Activated naive CD8-positive, alpha-beta T cell treated with anti-CD3 and anti-CD28 coated beads, Interleukin-2, amount 50 U/mL, for 24 hours (primary cell): ENCODE measurements at regions not wholly inside any gene's neighbourhood (a gene's known extent, or its start where the extent isn't known, plus 50 kb on each side); places are given as distances from the start of the nearest gene placed in this dataset.

ENCODE experiments used
- ATAC-seq: fragments of 150-1000 bp; cut with Tn5 transposase; one replicate; pipeline ENCODE4 v1.10.0; 2021
- DNase-seq: peaks from one replicate; pipeline ENCODE4 v3.0.0; 2021
- H3K27ac Mint-ChIP-seq: one replicate; pipeline ENCODE4 v1.8.0; 2021; ENCODE audit warnings: mild to moderate bottlenecking, mixed read lengths
- H3K27me3 Mint-ChIP-seq: one replicate; pipeline ENCODE4 v1.8.0; 2021; ENCODE audit warnings: mixed read lengths
- H3K36me3 Mint-ChIP-seq: one replicate; pipeline ENCODE4 v1.8.0; 2021; ENCODE audit warnings: low read depth, mixed read lengths
- H3K4me1 Mint-ChIP-seq: one replicate; pipeline ENCODE4 v1.8.0; 2021; ENCODE audit warnings: mixed read lengths
- H3K4me3 Mint-ChIP-seq: one replicate; pipeline ENCODE4 v1.8.0; 2021; ENCODE audit warnings: mild to moderate bottlenecking, moderate library complexity, mixed read lengths
- H3K9me3 Mint-ChIP-seq: one replicate; pipeline ENCODE4 v1.8.0; 2021; ENCODE audit warnings: mixed read lengths

DNA sequence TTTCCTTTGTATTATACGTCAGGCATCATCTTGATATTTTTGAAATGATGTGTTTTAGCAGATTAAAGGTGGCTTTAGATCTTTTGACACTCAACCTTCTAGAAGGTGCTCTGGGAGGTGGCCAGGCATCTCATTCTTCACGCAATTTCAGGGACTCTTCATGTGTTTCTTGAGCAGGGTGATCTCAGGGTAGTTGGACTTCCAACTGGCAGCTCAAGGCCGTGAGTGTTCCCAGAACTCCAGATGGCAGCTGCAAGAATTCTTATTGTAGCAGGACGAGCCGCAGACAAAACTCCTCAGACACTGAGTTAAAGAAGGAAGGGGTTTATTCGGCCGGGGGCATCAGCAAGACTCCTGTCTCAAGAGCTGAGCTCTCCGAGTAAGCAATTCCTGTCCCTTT is 82.5 kb upstream of the UBAC2 start:
- H3K27ac Mint-ChIP-seq, result no peak overlapping the region
- H3K36me3 Mint-ChIP-seq, result peaks cover 7% of the 10 kb centered on the region
- peaks cover 5% of the 10 kb centered on the region for H3K27me3 Mint-ChIP-seq
- H3K9me3 Mint-ChIP-seq, result peaks cover 13% of the 10 kb centered on the region
- ATAC-seq (no peak), DNase-seq (no peak)
- no peak overlapping the region for H3K4me3 Mint-ChIP-seq
- H3K4me1 Mint-ChIP-seq, result peaks cover 28% of the 10 kb centered on the region

DNA sequence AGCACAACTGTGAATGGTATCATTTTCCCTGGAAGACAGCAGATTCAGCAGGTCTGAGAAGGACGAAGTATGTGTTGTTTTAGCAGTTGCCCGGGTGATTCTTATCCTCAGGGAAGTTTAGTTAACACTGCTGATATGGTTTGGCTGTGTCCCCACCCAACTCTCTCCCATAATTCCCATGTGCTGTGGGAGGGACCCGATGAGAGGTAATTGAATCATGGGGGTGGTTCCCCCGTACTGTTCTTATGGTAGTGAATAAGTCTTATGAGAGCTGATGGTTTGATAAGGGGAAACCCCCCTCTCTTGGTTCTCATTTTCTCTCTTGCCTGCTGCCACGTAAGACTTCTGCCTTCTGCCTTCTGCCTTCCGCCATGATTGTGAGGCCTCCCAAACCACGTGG is 81.0 kb upstream of the UBAC2 start:
- Mint-ChIP-seq H3K4me1 (peaks cover 36% of the 10 kb centered on the region), H3K4me3 (no peak overlapping the region)
- peak; percentile 82 for ATAC-seq

DNA sequence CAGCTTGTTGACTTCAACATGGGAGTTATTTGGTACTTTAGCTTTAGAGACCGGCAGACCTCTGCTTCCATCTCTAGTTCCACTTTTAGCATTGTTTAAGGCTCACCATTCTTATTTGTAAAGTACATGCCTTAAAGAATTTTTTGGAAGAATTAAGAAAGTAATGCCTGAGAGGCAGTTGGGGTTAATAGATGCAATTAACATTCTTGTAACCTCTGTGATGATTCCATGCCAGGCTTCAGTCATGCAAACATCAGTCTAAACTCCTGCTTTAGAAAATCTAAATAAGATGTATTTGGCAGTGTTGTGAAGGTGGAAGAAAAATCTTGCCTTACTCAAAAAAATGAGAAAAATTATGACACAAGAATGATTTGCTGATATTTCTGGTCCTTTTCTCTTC is 79.9 kb upstream of the UBAC2 start:
- peaks cover 13% of the 10 kb centered on the region for H3K9me3 Mint-ChIP-seq
- H3K27me3 Mint-ChIP-seq, result peaks cover 8% of the 10 kb centered on the region
- peaks cover 7% of the 10 kb centered on the region for H3K36me3 Mint-ChIP-seq
- H3K4me3 Mint-ChIP-seq, result no peak overlapping the region
- peak overlapping the region; percentile 8 for H3K27ac Mint-ChIP-seq
- peaks cover 46% of the 10 kb centered on the region for H3K4me1 Mint-ChIP-seq
- no peak for ATAC-seq
- no peak for DNase-seq

More for the DNA sequence above, 81.0 kb upstream of the UBAC2 start:
- DNase-seq, result peak; percentile 16
- Mint-ChIP-seq H3K9me3 (peaks cover 13% of the 10 kb centered on the region), H3K27ac (peak overlapping the region; percentile 2), H3K27me3 (peaks cover 8% of the 10 kb centered on the region), H3K36me3 (peaks cover 7% of the 10 kb centered on the region)

DNA sequence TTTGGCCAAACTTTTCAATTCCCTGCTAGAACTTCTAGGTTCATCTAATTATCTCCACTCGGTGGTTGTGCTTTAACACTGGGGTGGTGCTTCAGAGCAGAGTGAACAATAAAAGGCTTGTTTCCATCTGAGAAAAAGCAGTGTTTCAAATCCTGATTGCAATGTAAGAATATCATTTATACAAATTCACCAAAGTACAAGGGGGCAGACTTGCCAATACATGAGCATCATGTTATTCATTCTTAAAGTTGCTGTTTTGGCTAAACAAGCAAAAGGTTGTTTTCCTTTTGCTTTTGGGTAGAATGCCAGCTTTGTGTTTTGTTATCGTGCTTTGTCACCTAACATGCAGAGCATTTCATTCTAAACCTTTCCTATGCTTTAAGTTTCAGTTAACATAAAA is 78.5 kb upstream of the UBAC2 start:
- Mint-ChIP-seq H3K4me1 (peaks cover 46% of the 10 kb centered on the region), H3K4me3 (no peak overlapping the region), H3K36me3 (peaks cover 7% of the 10 kb centered on the region), H3K27me3 (peaks cover 8% of the 10 kb centered on the region), H3K9me3 (peaks cover 13% of the 10 kb centered on the region), H3K27ac (no peak overlapping the region)
- no peak for ATAC-seq
- no peak for DNase-seq

DNA sequence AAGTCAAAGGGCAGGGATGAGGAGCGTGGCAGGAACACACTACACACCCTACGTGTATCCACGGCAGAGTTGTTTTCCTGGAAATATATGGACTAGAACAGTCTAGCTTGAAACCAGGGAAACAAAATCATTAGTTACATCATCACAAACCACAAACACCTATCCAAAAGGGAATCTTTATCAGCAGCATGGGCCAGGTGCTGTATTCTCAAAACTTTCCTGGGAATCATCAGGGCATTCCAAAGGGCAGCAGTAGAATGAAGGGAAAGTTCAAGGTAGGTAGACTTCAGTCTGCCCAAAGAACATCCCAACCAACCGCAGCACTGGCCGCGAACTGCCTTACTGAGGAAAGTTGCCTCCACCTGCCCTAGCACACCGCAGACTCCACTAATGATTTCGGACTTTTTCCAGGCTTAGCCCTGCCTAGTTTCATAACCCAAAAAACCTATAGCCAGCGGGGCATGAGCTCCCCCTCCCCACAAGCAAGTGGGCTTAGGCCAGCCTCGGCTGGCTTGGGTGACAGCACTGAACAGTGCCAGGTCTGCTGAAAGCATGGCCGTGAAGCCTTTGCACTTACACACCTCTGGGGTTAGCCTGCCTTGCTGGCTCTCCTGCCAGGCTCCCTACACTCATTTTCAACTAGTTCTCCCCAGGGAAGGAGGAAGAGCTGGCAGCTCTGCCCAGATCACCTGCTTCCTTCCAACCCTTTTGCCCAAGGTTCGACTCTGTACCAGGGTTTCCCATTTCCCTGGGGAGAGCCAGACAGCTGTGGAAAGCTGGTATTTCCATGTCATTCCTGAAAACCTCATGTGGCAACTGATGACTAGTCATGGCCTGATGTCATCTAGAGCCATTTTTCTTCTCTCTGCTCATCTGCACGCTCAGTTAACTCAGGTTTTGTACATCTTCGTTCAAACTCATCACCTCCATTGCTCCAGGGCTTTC is 77.3 kb upstream of the UBAC2 start:
- no peak overlapping the region for H3K4me3 Mint-ChIP-seq
- no peak for DNase-seq

DNA sequence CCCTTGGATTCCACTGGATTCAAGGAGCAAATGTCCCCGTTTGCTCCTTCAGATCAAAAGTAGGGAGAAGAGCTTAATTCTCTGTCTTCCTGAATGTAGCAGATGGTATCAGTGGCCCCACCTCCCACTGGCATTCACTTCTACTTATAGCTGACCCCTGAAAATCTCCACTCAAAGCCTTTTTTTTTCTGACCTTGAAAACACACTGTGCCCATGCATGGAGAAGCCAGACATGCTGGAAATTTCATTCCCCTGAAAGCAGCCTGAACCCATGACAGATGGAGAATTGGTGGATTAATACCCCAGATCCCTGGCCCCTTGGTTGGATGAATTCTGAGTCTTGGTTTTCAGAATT is 76.6 kb upstream of the UBAC2 start:
- Mint-ChIP-seq H3K9me3 (peaks cover 13% of the 10 kb centered on the region), H3K4me3 (no peak overlapping the region), H3K27ac (no peak overlapping the region), H3K27me3 (peaks cover 8% of the 10 kb centered on the region), H3K36me3 (peaks cover 7% of the 10 kb centered on the region), H3K4me1 (peaks cover 46% of the 10 kb centered on the region)
- no peak for ATAC-seq
- DNase-seq, result no peak

More for the DNA sequence above, 77.3 kb upstream of the UBAC2 start:
- Mint-ChIP-seq H3K9me3 (peaks cover 13% of the 10 kb centered on the region), H3K36me3 (peaks cover 7% of the 10 kb centered on the region), H3K4me1 (peaks cover 46% of the 10 kb centered on the region), H3K27me3 (peaks cover 8% of the 10 kb centered on the region), H3K27ac (no peak overlapping the region)
- ATAC-seq, result no peak

DNA sequence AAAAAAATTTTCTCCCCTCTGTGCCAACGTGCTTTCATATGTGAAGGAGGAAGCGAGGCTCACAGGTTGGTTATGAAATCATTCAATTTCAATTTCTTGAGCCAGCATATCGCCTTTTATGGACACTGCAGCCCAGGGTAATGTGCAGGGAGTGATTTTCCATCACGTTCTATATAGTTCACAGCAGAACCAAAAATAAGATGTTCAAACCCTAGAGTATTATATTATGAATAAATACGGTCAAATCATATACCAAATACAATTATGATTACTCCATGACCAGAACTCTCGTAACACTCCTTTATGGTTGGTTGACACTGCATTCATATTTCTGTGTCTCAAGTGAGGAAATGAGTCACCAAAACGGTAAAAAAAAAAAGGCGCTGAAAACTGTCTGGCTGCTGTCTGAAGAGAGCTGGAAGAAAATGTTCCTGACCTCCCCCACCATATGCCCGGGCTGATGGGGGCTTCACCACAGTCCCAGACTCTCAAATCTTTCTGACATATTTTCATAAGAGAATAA is 75.8 kb upstream of the UBAC2 start:
- no peak overlapping the region for H3K4me3 Mint-ChIP-seq
- peak overlapping the region; percentile 75 for H3K27ac Mint-ChIP-seq
- no peak for DNase-seq
- H3K9me3 Mint-ChIP-seq, result peaks cover 7% of the 10 kb centered on the region
- peaks cover 8% of the 10 kb centered on the region for H3K27me3 Mint-ChIP-seq
- H3K36me3 Mint-ChIP-seq, result peaks cover 7% of the 10 kb centered on the region
- H3K4me1 Mint-ChIP-seq, result peaks cover 40% of the 10 kb centered on the region
- ATAC-seq, result peak; percentile 71

DNA sequence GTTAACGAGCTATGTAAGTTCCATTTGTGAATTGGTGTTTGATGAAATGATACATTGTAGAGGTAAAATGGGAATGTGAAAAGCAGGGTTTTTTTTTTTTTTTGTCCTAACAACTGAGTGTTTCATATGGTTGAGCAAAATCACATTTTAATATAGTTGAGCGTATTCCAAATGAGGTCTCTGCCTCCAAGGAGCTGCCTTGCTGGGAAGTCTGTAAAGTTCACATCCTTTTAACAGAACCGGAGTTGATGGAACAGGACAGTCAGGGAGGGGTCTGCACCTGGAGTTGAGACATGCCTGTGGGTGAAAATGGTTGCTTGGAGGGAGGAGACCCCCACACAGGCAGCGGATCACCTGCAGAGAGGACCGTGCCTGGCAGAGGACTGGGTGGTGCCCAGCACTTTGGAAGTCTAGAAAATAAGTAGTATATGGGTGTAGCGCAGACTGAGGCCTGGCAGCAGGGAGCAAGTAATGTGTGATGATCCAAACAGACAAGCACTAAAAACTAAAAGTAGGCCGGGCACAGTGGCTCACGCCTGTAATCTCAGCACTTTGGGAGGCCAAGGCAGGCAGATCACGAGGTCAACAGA is 75.2 kb upstream of the UBAC2 start:
- peaks cover 5% of the 10 kb centered on the region for H3K36me3 Mint-ChIP-seq
- no peak for ATAC-seq
- peaks cover 37% of the 10 kb centered on the region for H3K4me1 Mint-ChIP-seq
- no peak for DNase-seq
- no peak overlapping the region for H3K4me3 Mint-ChIP-seq
- peaks cover 4% of the 10 kb centered on the region for H3K9me3 Mint-ChIP-seq
- peaks cover 8% of the 10 kb centered on the region for H3K27me3 Mint-ChIP-seq
- peak overlapping the region; percentile 75 for H3K27ac Mint-ChIP-seq

DNA sequence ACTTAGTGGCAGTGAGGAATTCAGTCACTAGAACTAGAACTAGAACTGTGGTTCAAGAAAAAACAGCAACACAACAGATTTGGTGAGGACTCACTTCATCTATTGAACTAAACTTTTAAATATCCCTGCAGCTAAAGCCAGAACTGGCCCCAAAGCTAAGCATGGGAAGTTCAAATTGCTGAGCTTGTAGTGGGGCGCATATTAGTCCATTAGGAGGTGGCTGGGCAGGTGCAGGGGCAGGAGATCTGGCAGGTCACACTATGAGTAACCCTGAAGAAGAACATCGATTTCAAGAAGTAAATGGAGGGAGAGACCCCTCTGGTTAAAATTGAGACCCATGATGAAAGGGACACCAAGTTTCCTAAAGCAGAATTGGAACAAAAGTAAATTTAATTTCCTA is 73.8 kb upstream of the UBAC2 start:
- DNase-seq, result no peak
- Mint-ChIP-seq H3K4me3 (no peak overlapping the region), H3K27ac (no peak overlapping the region), H3K9me3 (no peaks in the 10 kb centered on the region), H3K27me3 (peaks cover 8% of the 10 kb centered on the region), H3K4me1 (peaks cover 26% of the 10 kb centered on the region), H3K36me3 (peaks cover 2% of the 10 kb centered on the region)
- no peak for ATAC-seq

DNA sequence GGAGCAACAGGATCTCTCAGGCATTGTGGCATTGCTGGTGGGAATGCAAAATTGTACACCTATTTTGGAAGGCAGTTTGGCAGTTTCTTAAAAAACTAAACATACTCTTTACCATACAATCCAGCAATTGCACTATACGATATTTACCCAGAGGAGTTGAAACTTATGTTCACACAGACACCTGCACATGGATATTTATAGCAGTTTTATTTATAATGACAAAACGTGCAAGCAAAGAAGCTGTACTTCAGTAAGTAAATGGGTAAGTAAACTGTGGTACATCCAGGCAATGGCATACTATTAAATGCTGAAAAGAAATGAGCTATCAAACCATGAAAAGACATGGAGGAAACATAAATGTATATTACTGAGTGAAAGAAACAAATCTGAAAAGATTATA is 71.6 kb upstream of the UBAC2 start:
- H3K36me3 Mint-ChIP-seq, result no peaks in the 10 kb centered on the region
- no peaks in the 10 kb centered on the region for H3K27me3 Mint-ChIP-seq
- H3K4me3 Mint-ChIP-seq, result no peak overlapping the region
- ATAC-seq (no peak), DNase-seq (no peak)
- H3K27ac Mint-ChIP-seq, result no peak overlapping the region
- H3K4me1 Mint-ChIP-seq, result peaks cover 15% of the 10 kb centered on the region
- H3K9me3 Mint-ChIP-seq, result no peaks in the 10 kb centered on the region

DNA sequence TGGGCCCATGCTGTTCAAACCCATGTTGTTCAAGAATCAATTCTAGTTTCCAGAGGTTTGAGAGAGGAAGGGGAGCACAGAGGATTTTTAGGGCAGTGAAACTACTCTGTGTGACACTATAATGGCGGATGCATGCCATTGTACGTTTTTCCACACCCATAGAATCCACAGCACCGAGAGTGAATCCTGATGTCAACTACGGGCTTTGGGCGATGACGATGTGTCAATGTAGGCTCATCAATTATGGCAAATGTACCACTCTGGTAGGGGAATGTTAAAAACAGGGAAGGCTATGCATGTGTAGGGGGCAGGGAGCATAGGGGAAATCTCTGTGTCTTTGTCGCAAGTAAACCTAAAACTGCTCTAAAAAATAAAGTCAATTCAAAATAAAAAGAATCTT is 70.7 kb upstream of the UBAC2 start:
- DNase-seq (no peak), ATAC-seq (no peak)
- Mint-ChIP-seq H3K9me3 (no peaks in the 10 kb centered on the region), H3K27ac (no peak overlapping the region), H3K27me3 (no peaks in the 10 kb centered on the region), H3K36me3 (no peaks in the 10 kb centered on the region), H3K4me3 (no peak overlapping the region), H3K4me1 (peaks cover 7% of the 10 kb centered on the region)

DNA sequence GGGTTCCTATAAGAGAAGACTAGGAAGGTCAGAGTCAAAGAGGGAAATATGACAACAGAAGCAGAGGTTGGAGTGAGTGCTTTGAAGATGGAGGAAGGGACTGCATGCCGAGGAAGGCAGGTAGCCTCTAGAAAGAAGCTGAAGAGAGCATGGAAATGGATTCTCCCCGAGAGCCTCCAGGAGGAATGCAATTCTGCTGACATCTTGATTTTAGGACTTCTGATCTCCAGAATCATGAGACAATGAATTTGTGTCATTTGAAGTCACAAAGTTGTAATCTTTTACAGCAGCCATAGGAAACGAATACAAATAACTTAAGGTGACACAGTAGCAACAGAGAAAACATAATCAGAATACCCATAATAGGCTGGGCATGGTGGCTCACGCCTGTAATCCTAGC is 69.2 kb upstream of the UBAC2 start:
- Mint-ChIP-seq H3K9me3 (no peaks in the 10 kb centered on the region), H3K27ac (no peak overlapping the region), H3K27me3 (no peaks in the 10 kb centered on the region), H3K36me3 (no peaks in the 10 kb centered on the region), H3K4me1 (no peaks in the 10 kb centered on the region), H3K4me3 (no peak overlapping the region)
- DNase-seq (no peak), ATAC-seq (no peak)

DNA sequence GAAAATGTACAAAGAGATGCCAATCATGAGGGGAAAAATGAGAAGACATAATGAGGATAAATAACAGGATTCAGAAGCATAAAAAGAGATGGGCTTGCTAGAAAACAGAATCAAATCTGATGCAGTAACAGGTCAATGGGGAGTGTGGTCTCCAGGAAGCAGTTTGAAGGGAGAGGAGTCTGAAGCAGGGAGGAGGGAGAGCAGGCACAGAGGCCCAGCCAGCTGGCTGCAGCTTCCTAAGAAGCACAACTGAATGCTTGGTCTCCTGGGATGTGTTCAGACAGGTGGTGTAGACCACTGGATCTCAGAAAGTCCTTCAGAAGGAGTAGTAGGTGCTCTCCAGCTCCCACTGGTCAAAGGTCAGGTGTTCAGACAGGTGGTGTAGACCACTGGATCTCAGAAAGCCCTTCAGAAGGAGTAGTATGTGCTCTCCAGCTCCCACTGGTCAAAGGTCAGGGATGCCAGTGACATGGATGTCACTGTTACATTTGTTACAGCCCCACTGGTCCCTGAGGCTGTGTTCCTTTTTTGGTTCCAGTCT is 68.3 kb upstream of the UBAC2 start:
- DNase-seq (no peak), ATAC-seq (no peak)
- no peak overlapping the region for H3K4me3 Mint-ChIP-seq
- H3K27ac Mint-ChIP-seq, result no peak overlapping the region
- H3K9me3 Mint-ChIP-seq, result no peaks in the 10 kb centered on the region
- no peaks in the 10 kb centered on the region for H3K27me3 Mint-ChIP-seq
- no peaks in the 10 kb centered on the region for H3K4me1 Mint-ChIP-seq
- no peaks in the 10 kb centered on the region for H3K36me3 Mint-ChIP-seq

DNA sequence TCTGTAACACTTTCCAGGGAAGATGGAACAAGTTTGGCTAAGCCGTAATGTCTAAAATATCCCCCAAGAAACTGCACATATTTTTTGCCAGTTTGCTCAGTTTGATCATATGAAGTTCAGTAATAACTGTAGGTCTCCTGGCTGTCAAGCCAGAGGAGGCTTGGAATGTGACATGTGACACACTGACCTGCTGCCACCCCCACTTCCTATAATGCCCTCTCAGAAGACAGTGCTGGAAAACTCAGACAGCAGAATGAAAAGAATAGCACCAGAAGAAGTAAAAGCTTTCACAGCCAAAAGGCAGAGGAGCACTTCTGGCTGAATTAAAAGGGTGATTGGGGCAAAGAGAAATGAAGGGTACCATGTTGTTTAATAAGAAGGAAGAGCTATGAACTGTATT is 67.4 kb upstream of the UBAC2 start:
- Mint-ChIP-seq H3K9me3 (no peaks in the 10 kb centered on the region), H3K4me3 (no peak overlapping the region), H3K36me3 (no peaks in the 10 kb centered on the region), H3K27me3 (no peaks in the 10 kb centered on the region), H3K4me1 (no peaks in the 10 kb centered on the region), H3K27ac (no peak overlapping the region)
- no peak for DNase-seq
- no peak for ATAC-seq

DNA sequence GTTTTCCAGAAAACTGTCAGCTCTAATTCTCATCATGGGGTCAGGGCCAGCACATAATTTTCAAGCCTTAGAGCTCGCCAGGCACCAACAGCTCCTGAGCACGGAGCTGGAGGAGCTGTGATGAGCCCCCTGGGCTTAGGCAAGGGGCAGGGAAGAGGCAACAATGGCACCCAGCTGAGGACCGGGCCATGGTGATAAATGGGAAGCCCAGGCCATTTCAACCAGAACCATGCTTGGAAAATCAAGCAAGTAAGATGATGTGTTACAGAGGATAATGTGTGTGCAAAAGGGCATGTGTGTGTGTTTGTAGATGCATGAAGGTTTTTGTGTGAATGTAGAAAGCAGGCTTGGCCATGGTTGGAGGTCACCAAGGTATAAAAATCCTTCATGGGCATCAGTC is 66.8 kb upstream of the UBAC2 start:
- no peak overlapping the region for H3K4me3 Mint-ChIP-seq
- no peaks in the 10 kb centered on the region for H3K9me3 Mint-ChIP-seq
- DNase-seq, result no peak
- H3K27ac Mint-ChIP-seq, result no peak overlapping the region
- H3K36me3 Mint-ChIP-seq, result no peaks in the 10 kb centered on the region
- no peak for ATAC-seq
- H3K4me1 Mint-ChIP-seq, result no peaks in the 10 kb centered on the region
- no peaks in the 10 kb centered on the region for H3K27me3 Mint-ChIP-seq
